ENCODE measurements at regions not wholly inside any gene's neighbourhood (a gene's known extent, or its start where the extent isn't known, plus 50 kb on each side); places are given as distances from the start of the nearest gene placed in this dataset.
"Not testable (repeated sequence)": the region's sequence is repeated elsewhere in the genome, so short reads cannot be mapped to it uniquely, and the experiment has no call there.

DNA sequence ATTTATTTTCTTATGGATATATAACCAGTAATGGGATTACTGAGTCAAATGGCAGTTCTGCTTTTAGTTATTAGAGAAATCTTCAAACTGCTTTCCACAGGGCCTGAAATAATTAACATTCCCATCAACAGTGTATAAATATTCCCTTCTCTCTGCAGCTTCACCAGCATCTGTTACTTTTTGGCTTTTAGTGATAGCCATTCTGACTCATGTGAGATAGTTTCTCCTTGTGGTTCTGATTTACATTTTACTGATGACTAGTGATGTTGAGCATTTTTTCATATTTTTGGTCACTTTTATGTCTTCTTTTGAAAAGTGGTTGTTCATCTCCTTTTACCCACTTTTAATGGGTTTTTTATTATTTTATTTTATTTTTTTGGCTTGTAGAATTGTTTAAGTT, 1290.3 kb upstream of the CDH9 start:
- no peak for DNase-seq

DNA sequence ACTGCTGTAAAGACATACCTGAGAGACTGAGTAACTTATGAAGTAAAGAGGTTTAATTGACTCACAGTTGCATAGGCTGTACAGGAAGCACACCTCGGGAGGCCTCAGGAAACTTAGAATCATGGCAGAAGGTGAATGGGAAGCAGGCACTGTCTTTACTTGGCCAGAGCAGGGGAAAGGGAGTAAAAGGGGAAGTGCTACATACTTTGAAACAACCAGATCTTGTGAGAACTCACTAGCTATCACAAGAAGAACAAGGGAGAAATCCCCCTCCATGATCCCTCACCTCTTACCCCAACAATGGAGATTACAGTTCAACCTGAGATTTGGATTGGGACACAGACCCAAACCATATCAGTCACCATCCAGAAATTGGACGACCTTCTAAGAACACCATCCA, 1285.8 kb upstream of the CDH9 start:
- DNase-seq: no peak

DNA sequence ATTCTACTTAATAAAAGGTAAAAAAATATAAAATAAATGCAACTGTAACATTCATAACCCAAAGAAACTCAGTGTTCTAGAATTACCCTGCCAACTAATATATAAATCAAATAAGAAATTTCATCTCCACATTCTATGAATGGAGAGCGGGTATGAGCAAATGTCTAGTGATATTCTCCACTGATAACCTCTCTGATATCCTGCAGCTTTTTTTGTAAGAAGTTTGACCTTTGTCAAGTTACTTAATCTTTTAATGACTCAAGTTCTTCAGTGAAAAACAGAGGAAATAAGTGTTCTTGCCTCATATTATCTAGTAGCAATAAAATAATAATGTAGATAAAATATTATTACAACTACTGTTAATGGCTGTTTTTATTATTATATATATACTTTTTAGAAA, 1275.6 kb upstream of the CDH9 start:
- DNase-seq: no peak

DNA sequence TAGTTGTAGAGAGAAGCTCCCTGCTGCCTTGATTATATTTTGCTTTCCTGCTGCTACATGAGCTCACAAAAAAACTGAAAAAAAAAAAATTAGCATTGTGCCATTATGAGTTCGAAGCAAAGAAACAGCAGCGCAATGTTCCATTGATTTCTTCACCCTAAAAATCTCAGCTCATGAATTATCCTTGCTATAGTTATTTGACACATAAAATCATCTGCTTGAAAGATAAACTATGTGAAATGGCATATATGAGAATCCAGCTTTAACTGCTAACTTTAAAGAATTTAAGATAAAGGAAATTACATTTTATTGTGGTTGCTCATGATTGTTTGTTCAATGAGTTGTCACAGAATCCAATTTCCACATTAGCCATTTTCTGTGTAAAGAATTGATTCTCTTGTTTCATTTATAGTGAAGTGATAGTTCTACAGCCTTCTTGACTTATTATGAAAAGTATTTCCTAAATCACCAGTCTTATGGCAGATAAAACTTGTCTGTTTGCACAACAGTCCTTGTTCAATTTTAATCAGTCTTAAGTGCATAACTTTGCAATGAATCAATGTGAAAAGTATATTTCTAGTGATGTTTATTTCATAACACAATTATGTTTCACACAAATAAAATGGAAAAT, 1275.0 kb upstream of the CDH9 start:
- DNase-seq: no peak

DNA sequence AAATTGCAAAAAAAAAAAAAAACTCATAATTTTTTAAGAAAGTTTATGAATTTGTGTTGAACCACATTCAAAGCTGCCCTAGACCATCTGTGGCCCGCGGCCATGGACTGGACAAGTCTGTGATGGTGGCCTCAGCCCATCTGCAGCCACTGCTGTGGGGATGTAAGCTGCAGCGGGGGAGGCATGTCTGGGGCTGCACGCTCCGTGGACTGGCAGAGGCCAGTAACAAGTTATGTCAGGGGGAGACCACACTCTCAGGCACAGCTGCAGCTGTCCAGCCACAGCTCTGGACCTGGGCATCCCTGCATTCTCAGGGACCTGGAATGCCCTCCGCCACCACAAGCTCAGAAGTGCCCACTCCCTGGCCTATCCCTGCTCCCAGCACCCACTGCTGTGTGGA, 1272.3 kb upstream of the CDH9 start:
- no peak for DNase-seq

DNA sequence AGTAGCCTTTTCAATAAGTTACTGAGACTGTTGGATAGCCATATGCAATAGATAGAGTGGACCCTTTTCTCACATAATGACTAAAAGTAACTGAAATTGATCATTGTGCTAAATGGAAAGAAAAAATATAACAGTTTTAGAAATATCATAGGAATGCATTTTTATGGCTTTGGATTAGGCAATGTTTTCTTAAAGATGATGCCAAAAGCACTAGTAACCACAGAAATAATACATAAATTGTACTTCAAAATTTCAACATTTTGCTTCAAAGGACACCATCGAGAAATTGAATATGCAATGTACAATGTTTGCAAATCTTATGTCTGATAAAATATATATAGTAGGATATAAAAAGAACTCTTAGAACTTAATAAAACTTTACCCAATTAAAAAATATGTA, 1267.5 kb upstream of the CDH9 start:
- DNase-seq: no peak

DNA sequence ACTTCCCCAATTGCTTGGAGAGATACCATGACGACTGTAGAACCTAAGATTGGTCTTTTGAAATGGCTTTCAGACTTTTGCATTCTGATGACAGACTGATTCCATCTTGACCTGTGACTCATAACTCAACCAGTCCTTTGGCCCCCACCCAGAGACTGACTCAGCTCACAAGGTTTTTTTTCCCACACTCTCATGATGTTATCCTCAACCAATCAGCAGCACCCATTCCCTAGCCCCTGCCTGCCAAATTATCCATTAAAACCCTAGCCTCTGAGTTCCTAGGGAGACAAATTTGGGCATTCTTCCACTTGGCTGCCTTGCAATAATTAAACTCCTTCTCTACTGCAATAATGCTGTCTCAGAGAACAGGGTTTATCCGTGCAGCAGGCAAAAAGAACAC, 1263.3 kb upstream of the CDH9 start:
- DNase-seq: no peak

DNA sequence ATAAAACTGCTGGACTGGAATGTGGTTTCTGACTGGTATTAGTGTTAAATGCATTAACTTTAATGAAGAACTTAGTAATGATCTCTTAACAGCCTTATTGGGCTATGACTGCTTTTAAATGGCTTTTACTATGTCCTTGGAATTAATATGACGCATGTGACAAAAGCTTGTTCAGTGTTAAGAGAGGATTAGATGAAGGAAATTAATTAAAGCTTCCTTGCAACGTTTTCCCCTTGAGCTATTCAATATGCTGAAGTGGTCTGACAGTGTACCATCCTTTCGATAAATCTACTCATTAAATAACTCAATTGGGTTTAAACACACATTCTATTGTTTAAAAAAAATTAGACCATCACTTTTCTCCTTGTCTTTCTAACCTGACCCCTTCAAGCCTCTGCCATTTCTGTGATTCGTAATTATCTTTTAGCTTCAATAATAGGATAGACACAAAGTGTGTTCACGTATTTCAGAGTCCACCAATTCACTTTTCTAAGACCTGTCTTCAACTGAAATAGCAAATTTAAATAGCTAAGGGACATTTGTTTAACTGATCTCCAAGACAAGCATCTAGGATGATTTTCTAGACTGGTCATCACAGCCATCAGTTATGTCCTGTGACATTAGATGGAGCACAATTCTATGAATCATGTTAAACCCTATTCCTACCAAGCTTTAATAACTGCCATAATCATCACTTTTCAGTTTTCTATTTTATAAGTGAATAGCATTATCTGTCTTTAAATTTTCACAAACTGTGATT, 1258.0 kb upstream of the CDH9 start:
- no peak for DNase-seq

DNA sequence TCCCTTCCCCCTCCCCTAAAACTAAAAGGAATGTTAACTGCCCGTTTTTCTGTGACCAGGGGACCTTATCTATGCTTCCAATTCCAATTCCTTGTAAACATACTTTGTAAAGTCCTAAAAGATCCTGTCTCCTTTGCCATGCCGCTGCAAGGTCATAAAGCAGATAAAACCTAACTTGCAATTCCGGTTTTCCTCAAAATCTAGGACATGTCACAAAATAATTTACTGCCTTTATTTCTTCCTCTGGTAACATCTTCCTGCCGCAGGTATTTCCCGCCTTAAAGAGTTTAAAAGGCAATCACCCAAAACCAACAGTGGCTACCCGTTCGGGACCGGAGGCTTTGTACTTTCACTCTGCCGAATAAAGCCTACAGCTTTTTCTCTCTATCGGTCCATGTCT, 1248.6 kb upstream of the CDH9 start:
- not testable (repeated sequence) for DNase-seq

DNA sequence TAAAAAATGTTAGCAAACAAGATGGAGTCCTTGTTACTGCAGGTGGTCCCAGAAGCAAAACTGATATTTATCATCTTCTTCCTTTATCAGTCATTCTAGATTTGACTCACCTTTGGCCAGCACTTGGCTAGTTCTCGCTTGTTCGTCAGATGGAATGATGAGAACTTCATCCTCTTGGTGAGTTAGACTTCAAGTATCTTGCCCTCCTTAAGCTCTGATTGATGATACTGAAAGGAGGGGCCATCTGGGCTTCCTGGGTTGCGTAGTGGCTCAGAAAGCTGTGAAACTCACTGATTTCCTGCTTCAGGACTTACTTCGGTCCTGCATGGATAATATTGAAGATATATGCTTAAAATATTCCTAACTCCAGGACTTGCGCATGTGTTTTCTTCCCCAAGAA, 1248.2 kb upstream of the CDH9 start:
- DNase-seq: no peak

DNA sequence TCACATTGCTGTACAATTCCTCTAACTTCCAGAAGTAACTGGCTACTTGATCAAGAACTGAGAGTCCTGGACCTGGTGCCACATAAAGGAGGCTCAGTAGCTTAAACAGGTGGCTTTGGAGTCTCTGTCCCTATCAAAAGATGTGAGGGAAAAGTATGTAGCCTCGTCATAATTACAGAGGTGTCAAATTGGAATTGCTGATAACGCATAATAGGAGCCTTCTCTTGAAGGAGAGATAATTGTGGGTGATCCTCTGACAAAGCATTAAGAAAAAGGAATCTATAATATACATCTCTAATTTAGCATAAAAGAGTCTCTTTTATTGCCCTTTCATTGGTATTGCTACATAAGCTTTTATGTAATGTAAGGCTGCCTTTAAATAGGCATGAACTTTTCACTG, 1246.4 kb upstream of the CDH9 start:
- no peak for DNase-seq

DNA sequence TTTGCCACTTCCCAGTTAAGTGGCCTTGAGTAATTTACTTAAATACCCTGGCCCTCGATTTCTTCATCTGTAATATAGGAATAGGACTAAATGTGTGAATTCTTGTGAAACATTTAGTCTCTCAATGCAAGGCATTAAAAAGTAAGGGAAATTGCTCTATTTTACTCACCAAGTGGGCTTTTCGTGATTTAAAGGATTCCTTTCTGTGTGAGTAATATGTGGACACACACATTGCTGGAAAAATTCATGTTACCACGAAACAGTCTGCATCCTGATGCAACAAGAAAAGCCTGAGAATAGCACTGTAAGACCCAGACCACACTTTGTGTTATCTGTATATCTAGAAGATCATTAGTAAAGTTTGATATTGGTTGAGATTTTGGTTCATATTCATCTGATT, 1243.0 kb upstream of the CDH9 start:
- DNase-seq: no peak

DNA sequence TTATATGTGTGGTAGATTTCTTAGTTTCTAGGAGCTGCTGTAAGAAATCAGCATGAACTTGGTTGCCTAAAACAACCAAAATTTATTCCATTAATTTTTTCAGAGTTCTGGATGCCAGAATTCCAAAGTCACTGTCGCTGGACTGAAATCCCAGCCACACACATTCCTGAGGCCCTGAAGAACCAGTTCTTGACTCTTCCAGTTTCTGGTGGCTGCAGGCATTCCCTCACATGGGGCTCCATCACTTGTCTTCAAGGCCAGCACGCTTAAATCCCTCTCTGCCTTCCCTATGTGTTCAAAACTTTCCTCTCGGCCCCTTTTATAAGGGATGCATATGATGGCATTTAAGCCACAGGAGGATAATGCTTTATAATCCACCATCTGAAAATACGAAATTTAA, 1237.5 kb upstream of the CDH9 start:
- no peak for DNase-seq

DNA sequence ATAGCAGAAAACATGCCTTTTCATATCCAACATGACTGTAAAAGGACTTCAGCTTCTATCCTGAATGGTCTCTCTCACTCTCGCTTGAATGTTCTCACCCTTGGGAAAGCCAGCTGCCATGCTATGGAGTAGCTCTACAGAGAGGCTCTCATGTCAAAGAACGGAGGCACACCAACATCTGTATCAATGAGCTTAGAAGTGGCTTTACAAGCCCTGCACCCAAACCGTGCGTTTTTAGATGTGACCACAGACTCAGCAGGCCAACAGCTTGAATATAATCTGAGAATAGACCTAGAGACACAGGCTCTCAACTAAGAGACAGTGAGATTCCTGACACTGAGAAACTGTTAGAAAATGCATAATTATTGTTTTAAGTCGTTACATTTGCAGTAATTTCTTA, 1231.6 kb upstream of the CDH9 start:
- DNase-seq: no peak

DNA sequence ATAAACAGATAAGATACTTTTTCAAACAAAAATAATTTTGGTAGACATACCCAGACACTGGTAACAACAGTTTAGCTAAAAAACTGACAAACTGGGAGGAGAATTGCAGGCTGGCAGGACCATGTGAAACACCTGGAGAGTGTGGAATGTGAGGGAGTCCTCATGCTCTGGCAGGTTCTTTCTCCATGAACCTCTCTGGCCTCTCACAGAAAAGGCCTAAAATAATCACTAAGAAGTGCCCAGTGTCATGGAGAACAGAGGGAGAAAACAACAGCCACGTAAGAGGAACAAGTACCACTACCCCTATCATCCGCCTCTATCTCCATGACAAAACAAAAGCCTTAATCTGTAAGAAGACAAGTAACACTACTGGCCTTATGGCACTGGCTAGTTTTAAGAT, 1227.5 kb upstream of the CDH9 start:
- DNase-seq: no peak

DNA sequence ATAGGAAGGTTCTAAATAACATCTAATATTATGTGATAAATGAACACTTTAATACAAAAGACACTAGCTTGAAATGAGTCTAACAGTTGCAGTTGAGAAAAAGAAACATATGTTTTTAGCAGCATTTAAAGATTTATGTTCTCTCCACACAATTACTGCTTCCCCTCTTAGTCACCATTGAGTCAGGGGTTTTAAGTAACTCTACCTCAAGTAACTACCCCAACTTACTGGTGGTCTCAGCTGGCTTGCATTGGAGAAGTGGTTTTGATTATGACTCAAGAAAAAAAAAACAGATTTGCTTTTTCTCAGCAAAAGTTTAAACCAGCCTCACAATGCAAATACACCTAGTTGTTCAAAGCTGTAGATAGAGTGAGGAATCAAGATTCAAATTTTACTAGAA, 1216.5 kb upstream of the CDH9 start:
- DNase-seq: no peak

DNA sequence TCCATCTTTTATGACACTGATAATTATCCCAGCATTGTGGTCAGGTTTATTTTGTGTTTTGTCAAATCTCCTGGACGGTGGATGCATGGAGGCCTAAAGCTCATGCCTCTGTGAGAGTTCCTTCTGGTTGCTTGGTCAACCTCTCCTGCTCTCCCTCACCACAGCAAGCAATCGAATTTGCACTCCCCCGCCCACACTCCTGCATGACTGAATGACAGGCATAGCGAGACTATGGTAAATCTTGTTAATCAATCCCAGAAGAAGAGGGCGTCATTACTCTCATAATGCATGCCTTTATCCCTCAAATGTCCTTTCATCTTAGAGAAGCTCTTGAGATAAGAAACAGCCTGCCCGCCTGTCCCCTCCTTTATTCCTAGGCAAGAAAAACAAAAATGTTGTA, 1215.0 kb upstream of the CDH9 start:
- DNase-seq: no peak

DNA sequence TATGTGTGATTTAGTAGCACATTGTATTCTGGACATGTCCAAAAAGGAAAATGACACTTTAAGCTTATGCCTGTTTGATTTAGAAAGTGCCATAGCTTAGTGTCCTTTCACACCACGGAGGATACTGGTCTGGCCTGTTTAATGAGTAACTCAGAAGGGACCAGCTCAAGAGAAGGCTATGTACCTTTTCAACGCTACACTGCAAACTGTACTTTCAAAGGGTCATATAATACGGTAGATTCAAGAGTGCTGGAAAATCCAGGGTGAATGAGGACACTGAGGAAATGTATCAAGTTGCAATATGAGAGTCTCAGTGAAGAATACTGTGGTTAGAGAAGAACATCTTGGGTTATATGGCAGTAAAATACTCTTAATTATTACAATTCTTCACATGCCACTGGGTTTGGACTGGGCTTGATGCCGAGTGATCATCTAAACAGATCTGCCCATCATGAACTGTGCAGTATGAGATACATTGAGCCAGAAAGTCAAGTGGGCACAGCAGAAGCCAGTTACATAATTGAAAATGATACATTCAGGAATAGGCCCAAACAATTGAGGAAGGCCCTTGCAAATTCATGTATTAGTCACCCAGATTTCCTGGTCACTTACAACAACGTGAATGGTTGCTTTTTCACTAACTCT, 1211.5 kb upstream of the CDH9 start:
- DNase-seq: no peak

DNA sequence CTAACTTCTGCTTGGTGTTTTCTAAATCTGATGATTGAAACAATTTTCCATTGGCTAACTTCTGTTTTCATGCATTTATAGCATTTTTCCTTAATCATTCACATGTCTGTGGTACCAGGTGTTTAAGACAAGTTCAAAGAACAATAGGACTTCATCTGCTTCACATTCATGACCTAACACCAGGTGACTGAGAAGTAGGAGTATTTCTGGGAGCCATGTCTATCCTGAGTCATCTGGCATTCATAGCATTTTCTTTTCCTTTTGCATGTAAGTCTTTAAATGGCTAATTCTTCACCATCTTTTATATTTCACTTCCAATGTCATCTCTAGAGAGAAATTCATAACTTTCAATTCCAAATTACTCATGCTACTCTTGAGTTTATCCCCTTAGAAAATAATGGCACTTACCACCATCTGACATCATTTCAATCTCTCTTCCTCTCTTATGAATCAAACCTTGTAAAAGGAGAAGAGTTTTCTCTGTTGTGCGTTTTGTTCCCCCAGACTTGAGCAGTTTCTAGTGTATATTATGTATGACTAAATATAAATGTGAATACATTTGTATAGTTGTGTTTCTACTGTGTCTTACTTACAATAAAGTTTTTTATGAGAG, 1196.1 kb upstream of the CDH9 start:
- no peak for DNase-seq

DNA sequence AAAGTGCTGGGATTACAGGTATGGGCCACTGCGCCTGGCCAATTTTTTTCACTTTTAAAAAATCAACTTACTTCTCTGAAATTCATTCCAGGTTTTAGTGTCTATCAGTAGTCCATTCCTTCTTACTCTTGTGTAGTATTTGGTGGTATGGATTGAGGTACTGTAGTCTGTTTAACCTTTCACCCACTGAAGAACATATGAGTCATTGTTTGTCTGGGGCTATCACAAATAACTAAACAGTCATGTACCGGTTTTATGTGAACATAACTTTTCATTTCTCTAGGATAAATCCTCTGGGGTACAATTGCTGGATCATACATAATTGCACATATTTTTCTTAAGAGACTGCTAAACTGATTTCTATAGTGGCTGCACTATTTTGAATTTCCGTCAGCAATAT, 1188.0 kb upstream of the CDH9 start:
- no peak for DNase-seq

DNA sequence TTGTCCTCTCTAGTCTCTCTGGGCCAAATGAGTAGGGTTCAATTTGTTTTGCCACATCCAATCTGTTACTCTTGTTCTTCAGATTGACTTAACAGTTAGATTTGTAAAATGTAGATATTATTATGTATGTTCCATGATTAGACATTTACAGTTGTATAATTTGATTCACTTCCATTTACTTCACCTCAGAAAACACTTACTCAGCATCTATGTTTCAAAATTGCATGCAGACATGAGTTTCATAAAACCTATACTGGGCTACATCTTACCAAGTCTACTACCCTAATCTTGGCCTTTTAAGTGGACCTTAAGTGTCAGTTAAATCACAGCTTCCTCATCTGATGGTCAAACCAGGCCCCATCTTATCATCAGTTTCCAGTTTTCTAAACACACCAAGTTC, 1181.2 kb upstream of the CDH9 start:
- no peak for DNase-seq

DNA sequence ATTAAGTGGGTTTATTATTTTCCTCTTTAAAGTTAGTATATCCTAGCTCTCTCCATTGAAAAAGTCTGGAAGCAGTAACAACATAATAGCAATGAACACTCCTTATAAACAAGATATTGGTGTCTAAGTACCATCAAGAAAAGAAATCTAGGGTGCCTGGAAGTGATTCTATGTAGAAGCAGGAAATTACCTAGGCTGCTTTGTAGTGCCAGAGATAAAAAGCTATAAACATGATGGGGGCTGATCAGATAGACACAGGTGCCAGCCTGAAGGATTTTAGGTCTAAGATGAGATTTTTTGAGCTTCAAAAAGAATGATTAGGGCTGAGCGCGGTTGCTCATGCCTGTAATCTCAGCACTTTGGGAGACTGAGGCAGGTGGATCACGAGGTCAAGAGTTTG, 1179.3 kb upstream of the CDH9 start:
- DNase-seq: no peak

DNA sequence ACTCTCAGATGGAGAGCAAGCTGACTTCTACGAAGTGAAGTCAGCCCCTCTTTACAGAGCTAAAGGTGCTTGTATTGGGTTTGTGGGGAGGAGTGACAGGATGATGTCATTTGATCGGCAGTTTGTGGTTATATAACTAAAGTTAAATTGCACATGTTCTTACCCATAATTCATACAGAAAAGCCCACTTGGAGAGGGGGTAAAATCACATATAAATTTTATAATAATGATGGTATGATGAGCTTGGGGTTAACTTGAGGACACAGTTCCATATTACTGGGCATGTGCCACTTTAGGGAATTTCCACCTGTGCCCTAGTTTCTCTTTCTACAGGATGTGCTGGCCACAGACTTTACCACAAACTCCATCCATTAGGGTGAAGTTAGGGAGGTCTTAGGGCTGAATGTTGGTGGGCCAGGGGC, 1178.6 kb upstream of the CDH9 start:
- no peak for DNase-seq

DNA sequence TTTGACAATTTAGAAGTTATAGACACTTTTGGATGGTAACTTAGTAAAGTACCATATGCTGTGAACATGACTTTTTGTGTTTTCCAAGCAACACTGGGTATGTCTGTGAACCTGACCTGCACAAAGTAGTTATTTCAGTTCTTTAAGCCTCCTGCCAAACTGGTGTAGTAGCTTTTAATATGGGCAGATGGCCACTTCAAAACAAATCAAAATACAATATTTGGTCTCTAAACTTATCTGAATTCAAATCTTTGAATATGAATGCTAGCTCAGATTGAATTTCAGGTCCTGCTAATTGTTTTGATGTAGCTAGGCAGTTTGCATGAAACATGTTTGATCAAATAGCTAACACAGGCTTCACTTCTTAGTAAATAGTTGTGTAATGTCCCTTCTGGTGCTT, 1176.7 kb upstream of the CDH9 start:
- DNase-seq: no peak
